GM23338 (cell line): ENCODE measurements at regions not wholly inside any gene's neighbourhood (a gene's known extent, or its start where the extent isn't known, plus 50 kb on each side); places are given as distances from the start of the nearest gene placed in this dataset.

Experiments
- CREB1 ChIP-seq: fragments of 250-450 bp; sonication (Bioruptor Pico); IDR thresholded peaks from 2 replicates; pipeline ENCODE4 v1.5.0; 2020; ENCODE audit warnings: low read depth, mild to moderate bottlenecking, moderate library complexity
- EZH2 ChIP-seq: fragments of 200-600 bp; sonication (generic); IDR thresholded peaks from one replicate; pipeline ENCODE4 v1.8.0; 2017; ENCODE audit warnings: antibody characterized with exemption, mild to moderate bottlenecking, low read depth; ENCODE audit not compliant: unreplicated experiment
- EZH2phosphoT487 ChIP-seq: fragments of 200-600 bp; sonication (generic); IDR thresholded peaks from one replicate; pipeline ENCODE4 v1.8.1; 2018; ENCODE audit warnings: antibody characterized with exemption; ENCODE audit not compliant: unreplicated experiment
- JUNB ChIP-seq: IDR thresholded peaks from one replicate; pipeline ENCODE4 v1.6.1; 2016; ENCODE audit warnings: antibody characterized with exemption; ENCODE audit not compliant: unreplicated experiment
- NANOG ChIP-seq: IDR thresholded peaks from 2 replicates; pipeline ENCODE4 v1.6.1; 2016; ENCODE audit warnings: antibody characterized with exemption, borderline replicate concordance
- POLR2AphosphoS5 ChIP-seq: IDR thresholded peaks from 2 replicates; pipeline ENCODE4 v1.6.1; 2016; ENCODE audit warnings: antibody characterized with exemption, low read depth
- ZNF331 ChIP-seq: fragments of 250-450 bp; sonication (Bioruptor Pico); IDR thresholded peaks from 2 replicates; pipeline ENCODE4 v1.5.0; 2020; ENCODE audit warnings: low read depth, mild to moderate bottlenecking, moderate library complexity
- TF ChIP-seq, protein P1 (sequence below), 2 experiments: fragments of 200-600 bp in 1 of 2; sonication (generic) in 1 of 2; conservative IDR thresholded peaks; 2 replicates each; pipeline versions ENCODE4 v1.5.1 to v1.6.1; 2016 to 2017; ENCODE audit warnings: antibody characterized with exemption in 2 of 2, low read depth in 2 of 2, mild to moderate bottlenecking in 2 of 2, moderate library complexity in 1 of 2

- TF ChIP-seq, protein P1, sequence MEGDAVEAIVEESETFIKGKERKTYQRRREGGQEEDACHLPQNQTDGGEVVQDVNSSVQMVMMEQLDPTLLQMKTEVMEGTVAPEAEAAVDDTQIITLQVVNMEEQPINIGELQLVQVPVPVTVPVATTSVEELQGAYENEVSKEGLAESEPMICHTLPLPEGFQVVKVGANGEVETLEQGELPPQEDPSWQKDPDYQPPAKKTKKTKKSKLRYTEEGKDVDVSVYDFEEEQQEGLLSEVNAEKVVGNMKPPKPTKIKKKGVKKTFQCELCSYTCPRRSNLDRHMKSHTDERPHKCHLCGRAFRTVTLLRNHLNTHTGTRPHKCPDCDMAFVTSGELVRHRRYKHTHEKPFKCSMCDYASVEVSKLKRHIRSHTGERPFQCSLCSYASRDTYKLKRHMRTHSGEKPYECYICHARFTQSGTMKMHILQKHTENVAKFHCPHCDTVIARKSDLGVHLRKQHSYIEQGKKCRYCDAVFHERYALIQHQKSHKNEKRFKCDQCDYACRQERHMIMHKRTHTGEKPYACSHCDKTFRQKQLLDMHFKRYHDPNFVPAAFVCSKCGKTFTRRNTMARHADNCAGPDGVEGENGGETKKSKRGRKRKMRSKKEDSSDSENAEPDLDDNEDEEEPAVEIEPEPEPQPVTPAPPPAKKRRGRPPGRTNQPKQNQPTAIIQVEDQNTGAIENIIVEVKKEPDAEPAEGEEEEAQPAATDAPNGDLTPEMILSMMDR (conservative IDR thresholded peaks at IDR 0.05; ENCODE audit: low read depth in 2 of 2) = no peak
- TF ChIP-seq EZH2phosphoT487 = no peak
- TF ChIP-seq EZH2 = no peak
- no peak for TF ChIP-seq CREB1 (CRISPR knock-in tag)
- no peak for TF ChIP-seq NANOG
- TF ChIP-seq ZNF331 (CRISPR knock-in tag) = no peak
- no peak for TF ChIP-seq POLR2AphosphoS5
- TF ChIP-seq JUNB = no peak
These were observed 186.8 kb upstream of the NEBL start for GRCh38 chr10:21083861-21084260.
